ENCODE measurements at regions not wholly inside any gene's neighbourhood (a gene's known extent, or its start where the extent isn't known, plus 50 kb on each side); places are given as distances from the start of the nearest gene placed in this dataset.

DNA sequence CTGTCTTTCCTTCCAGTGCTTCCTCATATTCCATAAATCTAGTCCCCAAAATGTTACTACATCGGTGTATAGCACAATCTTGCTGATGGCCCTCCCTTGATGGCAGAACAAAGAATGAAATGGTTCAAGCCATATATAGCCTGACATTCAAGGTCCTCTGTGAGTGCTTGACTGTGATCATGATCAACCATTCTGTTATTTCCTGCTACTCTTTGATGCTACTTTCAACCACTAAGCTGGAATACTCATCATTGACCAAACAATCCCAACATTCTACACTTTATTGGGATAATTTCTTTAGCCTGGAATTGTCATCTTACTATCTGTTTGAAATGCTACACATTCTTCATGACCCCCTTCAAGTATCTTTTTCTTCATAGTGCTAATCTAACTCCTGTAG, 633.9 kb downstream of the PLCL1 start:
- H3K27me3 Mint-ChIP-seq (ENCODE audit: low read depth), result peaks cover 6% of the 10 kb centered on the region

DNA sequence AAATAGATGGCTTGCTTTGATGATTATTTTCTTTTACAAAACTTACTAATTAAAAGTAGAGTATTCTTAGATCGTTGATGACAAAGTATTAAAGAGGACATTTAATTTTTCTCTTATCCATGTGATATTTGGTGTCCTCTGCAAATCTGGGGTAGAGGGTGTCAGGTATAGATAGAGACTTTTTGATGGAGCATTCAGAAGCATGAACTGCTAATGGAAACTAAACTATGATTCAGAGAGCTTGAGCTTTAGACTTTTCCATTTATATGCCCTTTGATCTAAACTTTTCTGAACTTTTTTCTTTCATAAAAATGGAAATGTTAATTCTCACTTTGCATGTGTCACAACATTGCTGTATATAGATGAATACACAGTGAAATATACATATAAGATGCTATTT, 619.7 kb downstream of the PLCL1 start:
- H3K27ac Mint-ChIP-seq (ENCODE audit: unreplicated experiment), result no peak overlapping the region
- no peaks in the 10 kb centered on the region for H3K36me3 Mint-ChIP-seq (ENCODE audit: low read depth)
- TF ChIP-seq, protein P1, sequence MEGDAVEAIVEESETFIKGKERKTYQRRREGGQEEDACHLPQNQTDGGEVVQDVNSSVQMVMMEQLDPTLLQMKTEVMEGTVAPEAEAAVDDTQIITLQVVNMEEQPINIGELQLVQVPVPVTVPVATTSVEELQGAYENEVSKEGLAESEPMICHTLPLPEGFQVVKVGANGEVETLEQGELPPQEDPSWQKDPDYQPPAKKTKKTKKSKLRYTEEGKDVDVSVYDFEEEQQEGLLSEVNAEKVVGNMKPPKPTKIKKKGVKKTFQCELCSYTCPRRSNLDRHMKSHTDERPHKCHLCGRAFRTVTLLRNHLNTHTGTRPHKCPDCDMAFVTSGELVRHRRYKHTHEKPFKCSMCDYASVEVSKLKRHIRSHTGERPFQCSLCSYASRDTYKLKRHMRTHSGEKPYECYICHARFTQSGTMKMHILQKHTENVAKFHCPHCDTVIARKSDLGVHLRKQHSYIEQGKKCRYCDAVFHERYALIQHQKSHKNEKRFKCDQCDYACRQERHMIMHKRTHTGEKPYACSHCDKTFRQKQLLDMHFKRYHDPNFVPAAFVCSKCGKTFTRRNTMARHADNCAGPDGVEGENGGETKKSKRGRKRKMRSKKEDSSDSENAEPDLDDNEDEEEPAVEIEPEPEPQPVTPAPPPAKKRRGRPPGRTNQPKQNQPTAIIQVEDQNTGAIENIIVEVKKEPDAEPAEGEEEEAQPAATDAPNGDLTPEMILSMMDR (conservative IDR thresholded peaks at IDR 0.05), result no peak
- H3K9me3 Mint-ChIP-seq, result no peaks in the 10 kb centered on the region
- H3K4me3 Mint-ChIP-seq, result no peak overlapping the region
- H3K4me1 Mint-ChIP-seq, result peaks cover 3% of the 10 kb centered on the region
- H3K27me3 Mint-ChIP-seq (ENCODE audit: low read depth), result no peaks in the 10 kb centered on the region
- no peak for DNase-seq (ENCODE audit: low read depth, low spot score)

More for the DNA sequence above, 633.9 kb downstream of the PLCL1 start:
- Mint-ChIP-seq H3K4me3 (no peak overlapping the region), H3K9me3 (no peaks in the 10 kb centered on the region), H3K36me3 (ENCODE audit: low read depth) (no peaks in the 10 kb centered on the region), H3K27ac (ENCODE audit: unreplicated experiment) (no peak overlapping the region), H3K4me1 (no peaks in the 10 kb centered on the region)
- DNase-seq (ENCODE audit: low read depth, low spot score), result no peak
- TF ChIP-seq, protein P1 (conservative IDR thresholded peaks at IDR 0.05), result no peak

DNA sequence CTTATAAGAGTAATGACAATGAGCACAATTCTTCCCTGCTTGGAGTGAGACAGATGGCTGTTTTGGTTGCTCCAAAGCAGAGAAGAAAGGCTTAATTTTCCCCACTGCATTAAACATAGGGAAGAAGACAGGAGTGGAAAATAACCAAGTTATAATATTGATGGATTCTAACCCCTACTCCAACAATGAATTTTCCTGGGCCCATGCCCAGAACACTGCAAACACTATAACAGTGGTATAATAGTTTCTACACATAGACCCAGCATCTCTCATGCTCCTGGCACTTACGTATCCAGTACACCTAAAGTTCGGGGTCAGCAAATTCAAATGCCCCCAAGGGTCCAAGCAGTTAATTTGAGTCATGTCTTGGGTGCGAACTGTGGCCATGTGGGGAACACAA, 613.4 kb downstream of the PLCL1 start:
- TF ChIP-seq, protein P1 (conservative IDR thresholded peaks at IDR 0.05), result no peak
- no peak overlapping the region for H3K4me3 Mint-ChIP-seq

DNA sequence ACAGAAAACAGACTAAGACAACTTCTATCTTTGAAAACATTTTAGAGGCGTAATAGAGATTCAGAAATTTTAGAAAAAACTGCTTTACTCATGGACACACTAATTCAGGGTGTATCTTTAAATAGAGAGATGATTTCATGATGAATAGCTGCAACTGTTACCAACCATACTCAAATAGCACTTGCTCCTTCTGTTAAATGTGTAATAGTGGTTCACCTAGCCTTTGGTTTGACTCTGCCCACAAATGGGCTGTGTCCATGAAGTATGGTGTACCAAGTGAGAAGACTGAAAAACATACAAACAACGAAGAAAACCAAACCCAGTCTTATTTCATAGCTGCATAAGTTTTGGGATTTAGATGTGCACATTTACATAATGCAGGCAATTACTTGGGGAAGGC, 610.6 kb downstream of the PLCL1 start:
- H3K4me3 Mint-ChIP-seq, result no peak overlapping the region
- no peak for DNase-seq (ENCODE audit: low read depth, low spot score)
- no peaks in the 10 kb centered on the region for H3K36me3 Mint-ChIP-seq (ENCODE audit: low read depth)

More for the DNA sequence above, 613.4 kb downstream of the PLCL1 start:
- H3K9me3 Mint-ChIP-seq, result no peaks in the 10 kb centered on the region
- no peaks in the 10 kb centered on the region for H3K27me3 Mint-ChIP-seq (ENCODE audit: low read depth)
- H3K4me1 Mint-ChIP-seq, result peaks cover 3% of the 10 kb centered on the region
- H3K27ac Mint-ChIP-seq (ENCODE audit: unreplicated experiment), result no peak overlapping the region
- no peak for DNase-seq (ENCODE audit: low read depth, low spot score)
- no peaks in the 10 kb centered on the region for H3K36me3 Mint-ChIP-seq (ENCODE audit: low read depth)

DNA sequence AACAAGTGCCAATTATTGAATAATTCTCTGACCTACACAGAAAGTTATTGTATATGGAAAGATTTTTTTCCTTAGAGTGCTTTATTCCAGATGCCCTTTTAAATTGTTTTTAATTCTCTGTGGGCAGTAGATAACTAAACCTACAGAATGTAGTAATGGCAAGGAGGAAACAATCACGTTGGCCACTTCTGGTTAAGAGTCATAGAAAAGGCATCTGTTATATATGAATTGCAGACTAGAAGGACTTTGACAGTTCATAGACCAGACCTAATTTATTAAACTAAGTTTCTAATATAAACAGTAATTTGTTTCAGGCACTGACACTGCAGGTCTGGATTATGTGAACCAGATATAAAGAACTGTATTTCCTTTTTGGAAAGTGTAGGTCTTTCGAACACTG, 607.5 kb downstream of the PLCL1 start:
- TF ChIP-seq, protein P1 (conservative IDR thresholded peaks at IDR 0.05), result no peak
- no peak overlapping the region for H3K27ac Mint-ChIP-seq (ENCODE audit: unreplicated experiment)
- H3K4me1 Mint-ChIP-seq, result no peaks in the 10 kb centered on the region
- H3K4me3 Mint-ChIP-seq, result no peak overlapping the region
- no peak for DNase-seq (ENCODE audit: low read depth, low spot score)
- no peaks in the 10 kb centered on the region for H3K36me3 Mint-ChIP-seq (ENCODE audit: low read depth)
- H3K9me3 Mint-ChIP-seq, result no peaks in the 10 kb centered on the region
- H3K27me3 Mint-ChIP-seq (ENCODE audit: low read depth), result peaks cover 2% of the 10 kb centered on the region

More for the DNA sequence above, 610.6 kb downstream of the PLCL1 start:
- no peak overlapping the region for H3K27ac Mint-ChIP-seq (ENCODE audit: unreplicated experiment)
- no peaks in the 10 kb centered on the region for H3K9me3 Mint-ChIP-seq
- H3K4me1 Mint-ChIP-seq, result no peaks in the 10 kb centered on the region
- TF ChIP-seq, protein P1 (conservative IDR thresholded peaks at IDR 0.05), result no peak
- H3K27me3 Mint-ChIP-seq (ENCODE audit: low read depth), result no peaks in the 10 kb centered on the region

DNA sequence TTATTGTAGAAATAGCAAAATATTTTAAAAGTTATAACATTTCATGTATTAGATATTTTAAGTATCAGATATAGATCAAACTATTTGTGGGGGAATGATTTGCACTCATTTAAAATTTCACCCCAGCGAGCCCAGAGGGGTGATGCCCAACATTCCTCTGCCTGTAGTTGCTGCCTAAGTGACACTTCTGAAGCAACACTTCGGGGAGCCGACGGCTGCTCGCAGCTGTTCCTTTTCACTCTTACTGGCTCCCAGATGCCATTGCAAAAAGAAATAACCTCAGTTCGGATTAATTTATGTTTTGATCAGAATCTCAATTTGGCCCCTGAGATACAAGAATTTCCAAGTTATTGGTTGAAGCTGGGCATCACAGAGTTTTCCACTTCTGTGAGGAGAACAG, 603.8 kb downstream of the PLCL1 start:
- Mint-ChIP-seq H3K4me3 (no peak overlapping the region), H3K27ac (ENCODE audit: unreplicated experiment) (no peak overlapping the region), H3K4me1 (no peaks in the 10 kb centered on the region), H3K27me3 (ENCODE audit: low read depth) (peaks cover 2% of the 10 kb centered on the region), H3K9me3 (no peaks in the 10 kb centered on the region), H3K36me3 (ENCODE audit: low read depth) (no peaks in the 10 kb centered on the region)
- DNase-seq (ENCODE audit: low read depth, low spot score), result no peak
- TF ChIP-seq, protein P1 (conservative IDR thresholded peaks at IDR 0.05), result no peak
